Kasumi-1 (cell line): ENCODE measurements at regions not wholly inside any gene's neighbourhood (a gene's known extent, or its start where the extent isn't known, plus 50 kb on each side); places are given as distances from the start of the nearest gene placed in this dataset.
"Not testable (repeated sequence)": the region's sequence is repeated elsewhere in the genome, so short reads cannot be mapped to it uniquely, and the experiment has no call there.

Experiments used
- DNase-seq, 2 experiments: peaks; one replicate each; lab custom pipeline; 2025; lab: John Stamatoyannopoulos, UW

- DNase-seq, result no peak
Observed at GRCh38 chr9:1871626-1872419, 143.3 kb upstream of the SMARCA2 start.

- no peak for DNase-seq
Observed at GRCh38 chr9:1875251-1875851, 139.8 kb upstream of the SMARCA2 start.

- no peak for DNase-seq
Observed at GRCh38 chr9:1875921-1876448, 139.2 kb upstream of the SMARCA2 start.

- DNase-seq, result no peak
Observed at GRCh38 chr9:1876891-1877496, 138.2 kb upstream of the SMARCA2 start.

- no peak for DNase-seq
Observed at GRCh38 chr9:1877951-1878350, 137.2 kb upstream of the SMARCA2 start.

- DNase-seq, result no peak
Observed at GRCh38 chr9:1878811-1879210, 136.3 kb upstream of the SMARCA2 start.

GRCh38 chr9:1879501-1879900, 135.6 kb upstream of the SMARCA2 start:
- no peak for DNase-seq

GRCh38 chr9:1880038-1880565, 135.0 kb upstream of the SMARCA2 start:
- no peak for DNase-seq

GRCh38 chr9:1881708-1882295, 133.3 kb upstream of the SMARCA2 start:
- no peak for DNase-seq

GRCh38 chr9:1882711-1883403, 132.3 kb upstream of the SMARCA2 start:
- DNase-seq, result no peak

- no peak for DNase-seq
Observed at GRCh38 chr9:1890201-1890600, 124.9 kb upstream of the SMARCA2 start.

- DNase-seq, result no peak
Observed at GRCh38 chr9:1890816-1891215, 124.3 kb upstream of the SMARCA2 start.

- DNase-seq, result not testable (repeated sequence)
Observed at GRCh38 chr9:1903080-1903704, 112.0 kb upstream of the SMARCA2 start.

GRCh38 chr9:1907465-1907864, 107.7 kb upstream of the SMARCA2 start:
- no peak for DNase-seq

GRCh38 chr9:1909322-1909721, 105.8 kb upstream of the SMARCA2 start:
- no peak for DNase-seq

GRCh38 chr9:1910269-1910811, 104.8 kb upstream of the SMARCA2 start:
- DNase-seq, result no peak

GRCh38 chr9:1913631-1914330, 101.4 kb upstream of the SMARCA2 start:
- no peak for DNase-seq

- no peak for DNase-seq
Observed at GRCh38 chr9:1916095-1916494, 99.1 kb upstream of the SMARCA2 start.

- DNase-seq, result no peak
Observed at GRCh38 chr9:1916655-1917054, 98.5 kb upstream of the SMARCA2 start.

GRCh38 chr9:1917396-1917935, 97.7 kb upstream of the SMARCA2 start:
- no peak for DNase-seq
